ENCODE measurements at regions not wholly inside any gene's neighbourhood (a gene's known extent, or its start where the extent isn't known, plus 50 kb on each side); places are given as distances from the start of the nearest gene placed in this dataset.
"Not testable (repeated sequence)": the region's sequence is repeated elsewhere in the genome, so short reads cannot be mapped to it uniquely, and the experiment has no call there.

GRCh38 chr13:110811008-110811720, 97.7 kb downstream of the ING1 start:
- DNase-seq = no peak

GRCh38 chr13:110811771-110812120, 98.2 kb downstream of the ING1 start:
- peak; percentile 19 for DNase-seq

GRCh38 chr13:110812121-110812868, 98.8 kb downstream of the ING1 start:
- DNase-seq = peak; percentile 67

GRCh38 chr13:110812869-110813645, 99.6 kb downstream of the ING1 start:
- no peak for DNase-seq

GRCh38 chr13:110813646-110814624, 100.4 kb downstream of the ING1 start:
- DNase-seq = no peak

- no peak for DNase-seq
These were observed 99.2 kb downstream of the ANKRD10 start for GRCh38 chr13:110815471-110816204.

GRCh38 chr13:110816500-110816899, 98.4 kb downstream of the ANKRD10 start:
- no peak for DNase-seq

- no peak for DNase-seq
These were observed 97.7 kb downstream of the ANKRD10 start for GRCh38 chr13:110817143-110817542.

- DNase-seq = no peak
These were observed 96.1 kb downstream of the ANKRD10 start for GRCh38 chr13:110818747-110819146.

GRCh38 chr13:110819203-110820014, 95.5 kb downstream of the ANKRD10 start:
- peak; percentile 70 for DNase-seq

- DNase-seq = no peak
These were observed 94.5 kb downstream of the ANKRD10 start for GRCh38 chr13:110820322-110820721.

GRCh38 chr13:110821837-110822668, 92.8 kb downstream of the ANKRD10 start:
- DNase-seq = not testable (repeated sequence)

- DNase-seq = no peak
These were observed 92.3 kb downstream of the ANKRD10 start for GRCh38 chr13:110822669-110822945.

- no peak for DNase-seq
These were observed 90.1 kb downstream of the ANKRD10 start for GRCh38 chr13:110824702-110825300.

- DNase-seq = no peak
These were observed 89.4 kb downstream of the ANKRD10 start for GRCh38 chr13:110825516-110825915.

- DNase-seq = no peak
These were observed 88.8 kb downstream of the ANKRD10 start for GRCh38 chr13:110826101-110826500.

- no peak for DNase-seq
These were observed 87.8 kb downstream of the ANKRD10 start for GRCh38 chr13:110826861-110827672.
